Adrenal gland (tissue), 5 donors: ENCODE measurements at regions not wholly inside any gene's neighbourhood (a gene's known extent, or its start where the extent isn't known, plus 50 kb on each side); places are given as distances from the start of the nearest gene placed in this dataset.

ENCODE experiments used
- CTCF ChIP-seq, 6 experiments: fragments of 450-650 bp in 4 of 6; fragments of 200-600 bp in 2 of 6; sonication (generic) in 1 of 6; IDR thresholded peaks; 1 replicate in 5 of 6; 2 replicates in 1 of 6; pipeline versions ENCODE4 v1.5.1 to v1.8.0; 2016 to 2021; ENCODE audit warnings: antibody characterized with exemption in 6 of 6, mild to moderate bottlenecking in 2 of 6, moderate library complexity in 1 of 6
- POLR2A ChIP-seq, 2 donors: fragments of 450-650 bp; IDR thresholded peaks; one replicate each; pipeline ENCODE4 v1.6.1; 2017; ENCODE audit warnings: antibody characterized with exemption in 2 of 2, mild to moderate bottlenecking in 2 of 2, moderate library complexity in 1 of 2
- donor health status: DM: no; HTN: no; CAD: no.

GRCh38 chr14:40232302-40232701 is 800.1 kb upstream of the FBXO33 start:
- no peak for TF ChIP-seq CTCF (IDR thresholded peaks at IDR 0.05)
- no peak for TF ChIP-seq POLR2A (IDR thresholded peaks at IDR 0.05)
